GM21367 (cell line): ENCODE measurements at regions not wholly inside any gene's neighbourhood (a gene's known extent, or its start where the extent isn't known, plus 50 kb on each side); places are given as distances from the start of the nearest gene placed in this dataset.

ENCODE experiments used
- ATAC-seq: cut with Tn5 transposase; IDR thresholded peaks from one replicate; pipeline ENCODE4 v1.9.1; 2021; ENCODE audit not compliant: unreplicated experiment

DNA sequence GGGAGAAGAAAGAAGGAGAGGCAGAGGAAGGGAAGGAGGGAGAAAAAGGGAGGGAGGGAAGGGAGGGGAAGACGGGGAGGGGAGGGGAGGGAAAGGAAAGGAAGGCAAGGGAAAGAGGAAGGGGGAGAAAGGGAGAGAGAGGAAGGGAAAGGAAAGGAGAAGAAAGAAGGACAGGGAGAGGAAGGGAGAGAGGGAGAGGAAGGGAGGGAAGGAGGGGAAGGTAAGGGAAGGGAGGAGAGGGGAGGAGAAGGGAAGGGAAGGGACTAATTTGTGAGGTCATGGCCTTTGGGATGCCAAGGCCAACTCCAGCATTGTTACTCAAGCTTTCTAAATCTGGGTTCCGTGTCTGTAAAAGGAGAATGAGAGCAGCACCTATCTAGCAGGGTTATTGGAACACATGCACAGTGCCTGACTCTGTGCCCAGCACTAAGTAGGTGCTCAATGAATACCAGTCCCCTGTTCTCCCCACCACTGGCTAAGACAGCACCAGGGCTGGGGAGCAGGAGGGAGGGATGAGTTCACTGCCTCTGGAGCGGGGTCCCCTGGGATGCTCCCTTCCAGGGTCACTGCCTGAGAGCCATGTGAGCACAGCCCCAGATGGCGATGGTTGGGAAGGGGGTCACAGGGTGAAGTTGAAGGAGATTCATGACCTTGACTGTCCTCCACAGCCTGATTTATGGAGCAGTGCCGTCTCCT lies 560.1 kb upstream of the TBX3 start:
- no peak for ATAC-seq

DNA sequence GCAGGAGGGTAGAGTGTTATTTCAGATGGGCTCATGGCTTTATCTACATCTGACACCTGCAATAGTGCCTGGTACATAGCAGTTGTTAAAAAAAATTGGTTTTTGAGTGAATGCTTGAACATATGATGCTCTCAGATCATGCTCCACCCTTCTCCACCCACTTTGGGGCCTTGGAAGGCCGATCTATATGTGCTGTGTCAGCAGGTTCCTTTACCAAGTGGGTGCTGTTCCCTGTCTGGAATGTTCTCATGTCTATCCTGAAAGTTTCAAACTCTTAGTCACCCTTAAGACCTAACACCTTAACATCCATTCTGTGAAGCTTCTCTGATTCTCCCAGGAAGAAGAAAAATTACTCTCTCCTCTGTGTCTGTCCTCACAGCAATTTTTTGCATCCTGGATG lies 556.3 kb upstream of the TBX3 start:
- no peak for ATAC-seq

DNA sequence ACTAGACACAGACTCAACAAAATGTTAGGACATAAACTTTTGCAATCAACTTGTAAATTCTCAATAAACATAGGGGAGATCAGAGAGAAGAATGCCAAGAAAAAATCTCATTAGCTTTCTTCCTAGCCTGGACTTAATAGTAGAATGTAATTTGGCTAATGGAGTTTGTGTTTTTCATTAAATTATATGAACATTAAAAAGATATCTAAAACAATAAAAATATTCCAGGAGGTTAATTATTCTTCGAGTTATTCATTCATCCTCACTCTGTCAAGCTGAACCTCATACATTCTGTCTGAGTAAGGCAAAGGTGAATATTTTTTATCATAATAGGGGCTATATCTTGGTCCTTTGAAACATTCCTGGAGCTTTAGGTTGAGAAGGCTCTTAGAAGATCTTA lies 551.9 kb upstream of the TBX3 start:
- ATAC-seq = no peak

DNA sequence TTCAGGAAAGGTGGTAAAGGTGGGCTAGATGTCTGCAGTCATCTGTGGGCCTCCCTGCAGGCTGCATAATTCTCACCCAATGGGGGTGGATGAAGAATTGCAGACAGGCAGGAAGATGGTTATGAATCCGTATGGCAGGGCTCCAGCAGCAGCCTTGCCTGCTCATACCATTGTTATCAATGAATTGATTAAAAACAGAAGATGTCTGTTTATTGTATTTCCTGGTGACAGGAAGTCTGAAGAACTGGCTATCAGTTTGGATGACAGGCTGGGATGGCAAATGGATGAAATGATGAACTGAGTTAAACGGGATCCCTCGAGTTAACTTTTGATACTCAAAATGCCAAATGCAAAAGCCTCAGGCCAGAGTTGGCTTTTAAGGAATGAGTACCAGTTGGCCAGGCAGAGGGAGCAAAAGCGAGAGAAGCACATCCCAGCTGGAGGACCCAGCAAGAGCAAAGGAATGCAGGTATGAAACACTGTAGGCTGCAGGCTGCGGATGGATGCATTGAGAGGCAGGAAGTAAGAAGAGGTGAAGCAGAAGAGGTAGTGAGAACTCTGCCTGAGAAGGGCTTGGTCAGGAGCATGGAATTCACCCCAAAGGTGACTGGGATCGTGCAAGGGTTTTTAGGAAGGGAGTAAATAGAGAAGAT lies 550.0 kb upstream of the TBX3 start:
- ATAC-seq = no peak

DNA sequence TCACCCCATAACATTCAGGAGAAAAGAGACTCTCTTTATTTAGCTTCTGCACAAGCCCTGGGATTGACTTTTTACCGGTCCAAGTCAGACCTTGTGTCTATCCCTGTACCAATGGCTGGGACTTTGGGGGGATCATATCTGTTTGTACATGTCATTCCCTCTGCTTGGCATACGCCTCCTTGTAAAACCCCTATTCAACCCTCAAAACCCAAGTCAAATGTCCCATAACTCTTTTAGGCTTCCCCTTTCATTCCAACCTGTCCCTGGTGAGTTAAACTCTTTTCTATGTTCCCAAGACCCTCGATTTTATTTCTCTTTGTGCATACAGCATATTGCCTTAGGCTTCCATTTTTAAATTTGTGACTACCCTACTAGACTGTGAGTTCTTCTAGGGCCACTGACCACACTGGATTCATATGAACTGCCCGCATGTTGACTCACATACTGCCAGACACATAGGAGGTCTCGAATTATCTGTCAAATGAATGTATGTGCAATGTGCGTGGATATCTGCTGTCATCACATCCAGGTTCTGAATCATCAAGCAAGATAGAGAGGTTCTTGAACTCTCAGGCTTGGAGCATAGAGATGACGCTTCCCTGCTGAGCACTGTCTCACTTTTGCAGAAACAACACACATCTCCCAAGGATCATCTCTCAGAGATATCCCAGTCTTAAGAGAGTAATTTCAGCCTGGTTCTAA lies 548.6 kb upstream of the TBX3 start:
- no peak for ATAC-seq

DNA sequence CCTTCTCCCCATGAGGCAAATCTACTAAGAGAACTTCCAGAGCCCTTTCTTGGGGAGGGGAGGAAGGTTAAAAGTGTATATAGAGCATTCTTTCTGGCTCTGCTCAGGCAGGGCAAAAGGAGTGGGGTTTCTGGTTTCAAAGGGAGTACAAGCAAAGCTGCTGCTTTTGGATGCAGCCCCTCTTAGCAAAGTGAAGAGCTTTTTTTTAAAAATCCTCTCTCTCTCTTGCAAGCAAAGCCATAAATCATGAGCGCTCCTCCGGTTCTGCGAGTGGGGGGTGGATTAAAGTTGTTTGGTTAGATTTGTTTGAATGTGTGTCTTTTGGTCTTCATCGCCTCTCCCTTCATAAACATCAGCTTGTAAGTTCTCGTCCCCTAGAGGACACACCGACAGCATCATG lies 546.6 kb upstream of the TBX3 start:
- ATAC-seq = no peak

DNA sequence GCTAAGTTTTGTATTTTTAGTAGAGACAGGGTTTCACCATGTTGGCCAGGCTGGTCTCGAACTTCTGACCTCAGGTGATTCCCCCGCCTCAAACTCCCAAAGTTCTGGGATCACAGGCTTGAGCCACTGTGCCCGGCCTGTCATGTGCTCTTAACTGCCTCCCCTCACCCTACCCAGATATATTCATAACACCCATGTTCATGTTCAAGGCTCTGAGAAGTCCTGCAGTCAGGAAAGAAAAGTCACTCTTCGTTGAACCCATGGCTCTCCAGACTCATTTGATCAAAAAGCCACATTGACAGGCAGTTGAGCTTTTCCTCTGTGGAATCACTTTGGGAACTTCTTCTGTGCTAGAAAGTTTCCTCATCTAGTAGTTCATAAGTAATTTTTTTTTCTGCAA lies 545.5 kb upstream of the TBX3 start:
- no peak for ATAC-seq

DNA sequence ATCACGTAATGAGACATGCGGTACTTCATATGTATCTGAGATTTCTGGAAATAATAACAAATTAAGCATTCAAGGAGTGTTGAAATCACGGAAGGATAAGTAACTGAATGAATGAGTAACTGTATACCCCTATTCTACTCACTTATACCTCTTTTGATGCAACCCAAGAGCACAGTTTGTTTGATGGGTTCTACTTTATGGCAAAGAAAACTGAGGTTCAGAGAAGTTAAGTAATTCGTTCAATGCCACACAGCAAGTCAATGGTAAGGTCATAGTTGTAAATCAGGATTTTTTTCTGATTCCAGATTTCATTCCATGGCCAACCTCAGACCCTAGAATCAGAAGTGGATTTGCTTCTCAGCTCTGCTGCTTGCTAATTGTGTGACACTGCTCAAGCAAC lies 544.5 kb upstream of the TBX3 start:
- ATAC-seq = no peak

DNA sequence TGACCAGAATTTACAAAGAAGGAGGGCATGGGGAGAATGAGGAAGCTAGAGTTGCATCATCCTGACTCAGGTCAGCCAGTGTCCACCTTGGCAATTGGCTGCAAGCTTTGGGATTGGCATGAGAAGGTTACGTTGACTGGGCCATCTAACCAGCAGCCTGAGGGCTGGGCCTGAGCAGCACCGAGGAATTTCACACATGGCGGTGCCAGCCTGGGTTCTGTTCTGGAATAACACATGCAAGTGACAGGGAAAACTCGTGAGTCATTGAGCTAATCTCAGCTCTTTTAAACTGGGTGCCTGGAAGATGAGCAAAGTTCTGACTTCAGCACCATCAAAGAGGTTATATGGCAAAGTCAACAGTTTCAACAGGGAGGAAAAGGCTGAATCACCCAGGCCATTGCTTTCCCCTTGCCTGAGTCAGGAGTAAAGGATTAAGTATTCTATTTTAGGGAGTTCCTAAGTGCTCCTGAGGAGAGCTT lies 543.2 kb upstream of the TBX3 start:
- ATAC-seq = no peak

DNA sequence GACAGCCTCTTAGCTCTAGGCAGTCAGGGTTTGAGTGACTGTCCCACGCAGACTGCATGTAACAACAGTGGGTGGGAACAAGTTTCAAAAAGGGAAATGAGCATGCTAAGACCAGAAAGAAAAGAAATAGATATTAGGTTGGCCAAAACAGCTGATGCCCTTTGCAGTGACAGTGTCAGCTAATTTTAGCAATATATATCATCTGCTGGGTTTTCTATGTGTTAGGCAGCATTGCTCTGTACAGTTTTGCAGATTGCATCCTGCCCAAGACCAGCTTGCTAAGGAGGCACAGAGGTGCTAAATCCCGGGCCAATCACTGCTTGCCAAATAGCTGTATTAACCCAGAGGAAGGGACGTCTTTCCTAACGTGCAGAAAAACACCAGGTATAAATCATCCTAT lies 541.9 kb upstream of the TBX3 start:
- ATAC-seq = no peak

DNA sequence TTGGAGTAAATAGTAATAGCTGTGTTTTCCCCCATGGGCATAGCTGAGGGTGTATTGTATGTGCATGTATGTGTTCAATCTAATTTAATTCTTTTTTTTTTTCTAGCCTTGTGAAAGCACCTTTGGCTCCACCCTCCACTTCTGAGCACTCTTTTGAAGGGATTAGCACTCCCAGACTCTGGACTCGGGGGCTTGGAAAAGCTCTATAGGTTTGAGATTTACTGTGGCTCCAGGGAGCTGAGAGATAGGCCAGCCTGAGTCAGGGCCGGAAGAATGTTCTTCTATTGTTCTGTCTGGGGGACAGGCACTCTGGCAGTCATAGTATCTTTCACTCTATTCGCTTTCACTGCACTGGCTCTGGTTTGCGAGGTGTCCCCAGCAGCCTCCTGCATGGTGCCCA lies 540.0 kb upstream of the TBX3 start:
- ATAC-seq = no peak

DNA sequence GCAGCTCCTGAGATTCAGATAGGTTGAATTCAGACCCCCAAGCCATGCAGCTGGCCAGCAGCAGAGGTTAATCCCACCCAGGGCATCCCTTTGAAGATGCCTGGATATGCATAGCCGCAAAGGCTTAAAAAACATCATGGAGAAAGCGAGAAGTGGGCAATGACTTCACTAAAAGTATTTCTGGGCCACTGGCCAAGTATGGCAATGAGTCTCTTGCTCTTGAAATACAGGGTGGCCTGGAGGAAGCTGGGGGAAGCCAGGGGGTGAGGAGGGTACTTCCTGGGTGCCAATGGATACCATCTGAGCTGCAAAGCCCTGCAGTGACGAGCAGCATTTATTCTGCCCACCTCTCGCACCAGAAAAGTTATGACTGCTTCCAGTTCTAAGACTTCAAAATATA lies 539.3 kb upstream of the TBX3 start:
- no peak for ATAC-seq

DNA sequence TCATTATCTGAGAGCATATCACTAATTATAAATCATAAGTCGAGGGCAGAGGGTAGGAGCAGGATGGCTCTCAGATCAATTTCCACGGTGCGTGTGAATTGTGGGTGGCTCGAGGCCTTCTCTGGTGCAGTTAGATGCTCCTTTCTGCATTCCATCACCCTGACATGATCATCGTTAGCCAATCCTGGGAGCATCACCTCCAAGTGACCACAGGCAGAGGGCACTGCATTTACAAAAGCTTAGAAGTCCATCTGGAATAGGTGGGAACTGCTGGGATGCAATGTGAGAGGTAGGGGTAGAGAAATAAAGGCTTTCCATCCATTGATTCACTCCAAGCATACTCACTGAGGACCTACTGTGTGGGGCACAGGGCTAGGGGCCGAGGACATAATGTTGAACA lies 538.2 kb upstream of the TBX3 start:
- ATAC-seq = no peak

DNA sequence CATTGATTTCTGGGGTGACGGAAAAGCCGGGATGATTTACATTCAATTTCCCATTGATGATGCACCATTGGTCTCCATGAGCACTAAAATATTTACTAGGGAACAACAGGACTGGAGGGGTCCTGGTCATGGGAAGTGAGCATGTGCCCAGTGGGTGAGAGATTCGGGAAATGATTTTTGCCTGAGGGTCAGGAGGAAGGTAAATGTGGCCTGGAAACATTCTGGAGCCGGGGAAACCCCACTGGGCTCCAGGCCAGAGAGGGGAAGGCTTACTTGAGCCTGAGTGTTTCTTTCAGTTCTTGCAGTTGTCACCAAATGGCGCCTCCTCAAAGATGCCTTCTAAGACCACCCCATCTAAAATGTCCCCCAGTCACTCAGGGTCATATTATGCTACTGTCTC lies 532.3 kb upstream of the TBX3 start:
- no peak for ATAC-seq

DNA sequence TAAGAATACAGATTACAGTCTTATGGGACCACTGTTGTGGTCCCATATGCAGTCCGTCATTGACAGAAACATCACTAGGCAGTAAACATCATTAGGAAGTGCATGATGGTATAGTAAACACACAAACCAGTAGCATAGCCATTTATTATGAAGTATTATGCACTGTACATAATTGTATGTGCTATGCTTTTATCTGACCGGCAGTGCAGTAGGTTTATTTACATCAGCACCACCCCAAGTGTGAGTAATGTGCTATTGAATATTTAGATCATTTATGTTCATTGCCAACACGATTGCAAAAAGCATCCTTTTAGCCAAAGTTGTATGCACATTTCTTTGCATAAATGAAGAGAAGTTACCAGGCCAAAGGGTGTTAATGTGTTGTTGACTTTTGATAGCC lies 531.6 kb upstream of the TBX3 start:
- no peak for ATAC-seq

DNA sequence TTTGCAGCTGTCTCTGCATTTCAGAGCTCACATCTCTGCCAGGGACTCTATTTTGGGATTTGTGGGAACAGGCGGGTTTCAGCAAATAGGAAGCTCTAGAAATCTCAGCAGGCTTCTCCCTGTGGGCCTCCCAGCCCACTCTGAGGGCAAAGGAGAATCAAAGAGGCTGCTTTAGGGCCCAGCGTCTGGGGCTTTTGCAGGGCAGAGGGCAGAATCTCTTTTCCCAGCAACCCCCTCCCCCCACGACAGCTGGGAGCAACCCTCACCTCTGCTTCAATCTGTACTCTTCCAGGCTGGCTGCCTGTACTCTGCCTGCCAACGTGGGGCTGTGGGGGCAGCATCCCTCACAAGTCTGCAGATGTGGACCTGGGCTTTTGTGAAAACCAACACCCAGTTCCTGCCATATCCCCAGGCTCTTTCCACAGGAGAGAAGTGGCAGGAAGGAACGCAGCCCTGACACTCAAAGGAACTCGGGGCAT lies 529.6 kb upstream of the TBX3 start:
- no peak for ATAC-seq

DNA sequence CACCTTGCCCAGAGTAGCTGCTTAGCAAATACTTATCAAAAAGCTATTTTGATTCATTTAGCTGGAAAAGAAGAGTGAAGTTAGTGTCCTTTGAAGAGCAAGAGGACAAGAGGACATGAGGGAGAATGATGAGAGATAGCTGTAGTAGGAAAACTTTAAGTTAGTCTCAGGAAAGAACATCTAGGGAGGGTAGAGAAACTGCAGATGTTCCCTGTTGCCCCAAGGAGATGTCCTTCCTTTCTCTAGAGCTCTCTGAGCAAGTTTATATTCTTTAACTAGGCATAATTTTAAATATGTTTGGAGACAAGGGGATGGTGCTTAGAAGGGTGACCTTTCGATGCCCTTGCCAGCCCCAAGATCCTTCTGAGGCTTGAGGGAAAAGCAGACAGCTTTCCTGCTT lies 529.1 kb upstream of the TBX3 start:
- ATAC-seq = no peak

DNA sequence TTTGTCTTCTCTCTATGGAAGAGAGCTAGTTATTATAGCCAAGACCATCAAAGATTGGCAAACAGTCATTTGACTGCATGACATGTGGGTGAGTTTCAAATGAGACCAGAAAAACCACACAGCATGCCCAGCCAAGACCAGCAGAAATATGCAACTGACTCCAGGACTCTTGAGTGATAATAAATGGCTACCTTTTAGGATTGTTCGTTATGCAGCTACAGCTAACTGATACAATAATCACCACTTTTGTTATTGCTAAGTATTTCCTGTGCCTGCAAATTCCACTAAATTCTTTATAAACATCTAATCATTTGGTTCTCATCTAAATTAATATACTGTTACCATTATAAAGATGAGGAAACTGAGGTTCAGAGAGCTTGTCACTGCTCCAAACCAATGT lies 528.4 kb upstream of the TBX3 start:
- no peak for ATAC-seq

DNA sequence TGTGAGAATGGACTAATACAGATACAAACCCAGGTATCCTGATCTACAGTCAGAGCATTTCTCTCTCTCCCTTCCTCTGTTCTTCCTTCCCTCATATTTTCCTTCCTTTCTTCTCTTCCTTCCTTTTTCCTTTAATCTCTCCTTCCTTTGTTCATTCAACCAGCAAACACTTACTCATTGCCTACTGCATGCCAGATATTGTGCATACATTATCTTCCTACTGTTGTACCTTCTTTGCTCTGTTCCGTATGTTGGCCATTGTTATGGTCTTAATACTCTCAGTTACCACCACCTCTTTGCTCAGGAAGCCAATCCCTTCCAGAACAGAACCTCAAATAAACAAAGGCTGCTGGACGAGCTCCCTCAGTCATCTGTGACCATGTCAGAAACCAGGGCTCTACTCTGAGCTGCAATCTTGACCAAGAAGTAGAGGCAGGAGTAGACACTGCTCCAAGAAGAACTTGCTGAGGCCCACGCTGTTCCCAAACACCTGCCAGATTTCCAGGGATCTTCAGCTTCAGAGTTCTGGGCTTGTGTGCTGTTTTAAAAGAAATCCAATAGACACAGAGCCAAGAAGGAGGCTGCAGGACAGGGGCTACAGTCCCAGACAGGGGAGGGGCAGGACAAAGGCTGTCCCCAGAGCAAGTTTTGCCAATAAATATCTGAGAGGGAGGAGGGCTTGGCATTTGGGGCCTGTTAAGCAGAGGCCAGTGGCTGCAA lies 526.7 kb upstream of the TBX3 start:
- no peak for ATAC-seq

DNA sequence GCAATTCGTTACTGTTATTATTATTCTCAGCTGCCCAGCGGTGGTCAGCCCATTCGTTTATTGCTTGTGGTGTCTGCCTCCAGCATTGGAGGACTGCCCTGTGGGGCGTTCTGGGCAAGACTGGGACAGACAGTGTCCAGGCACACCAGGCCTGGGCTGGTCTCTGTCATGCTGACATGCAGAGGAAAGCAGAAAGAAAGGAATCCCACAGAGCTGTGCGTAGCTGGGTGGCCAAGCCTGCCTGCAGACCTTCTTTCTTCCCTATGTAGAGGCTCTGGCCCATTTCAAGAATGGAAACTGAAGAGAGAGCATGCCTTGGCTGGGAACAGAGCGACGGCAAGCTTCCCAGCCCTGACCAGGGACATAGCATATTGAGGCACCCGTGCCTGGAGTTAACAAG lies 525.3 kb upstream of the TBX3 start:
- ATAC-seq = no peak

DNA sequence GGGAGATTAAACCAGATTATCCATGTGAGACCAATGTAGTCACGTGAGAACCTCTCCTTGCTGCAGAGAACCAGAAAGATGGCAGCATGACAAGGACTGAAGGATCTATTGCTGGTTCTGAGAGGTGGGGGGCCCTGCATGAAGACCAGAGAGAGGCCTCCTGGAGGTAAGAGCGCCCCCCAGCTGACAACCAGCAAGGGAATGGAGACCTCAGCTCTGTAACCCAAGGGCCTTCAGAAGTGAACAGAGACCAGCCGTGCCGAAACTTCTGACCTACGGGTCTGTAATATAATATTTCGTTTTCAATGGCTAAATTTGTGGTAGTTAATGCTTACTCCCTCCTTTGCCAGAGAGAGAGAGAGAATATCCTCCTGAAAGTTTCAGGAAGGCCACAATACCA lies 524.1 kb upstream of the TBX3 start:
- no peak for ATAC-seq
